DOHH2 (cell line): ENCODE measurements at regions not wholly inside any gene's neighbourhood (a gene's known extent, or its start where the extent isn't known, plus 50 kb on each side); places are given as distances from the start of the nearest gene placed in this dataset.

Experiments
- CTCF ChIP-seq: fragments of 200-600 bp; sonication (generic); IDR thresholded peaks from one replicate; pipeline ENCODE4 v1.5.1; 2014; ENCODE audit warnings: antibody characterized with exemption, mild to moderate bottlenecking, low read depth, low read length; ENCODE audit not compliant: poor library complexity, severe bottlenecking
- EZH2phosphoT487 ChIP-seq: fragments of 200-600 bp; sonication (generic); IDR thresholded peaks from 2 replicates; pipeline ENCODE4 v1.6.1; 2017; ENCODE audit warnings: borderline replicate concordance, mild to moderate bottlenecking, antibody characterized with exemption, low read length, moderate library complexity, mixed read lengths

- TF ChIP-seq CTCF (no peak), EZH2phosphoT487 (no peak)
Observed at GRCh38 chr4:8675906-8676305, 83.3 kb downstream of the CPZ start.
